ENCODE measurements at regions not wholly inside any gene's neighbourhood (a gene's known extent, or its start where the extent isn't known, plus 50 kb on each side); places are given as distances from the start of the nearest gene placed in this dataset.

DNA sequence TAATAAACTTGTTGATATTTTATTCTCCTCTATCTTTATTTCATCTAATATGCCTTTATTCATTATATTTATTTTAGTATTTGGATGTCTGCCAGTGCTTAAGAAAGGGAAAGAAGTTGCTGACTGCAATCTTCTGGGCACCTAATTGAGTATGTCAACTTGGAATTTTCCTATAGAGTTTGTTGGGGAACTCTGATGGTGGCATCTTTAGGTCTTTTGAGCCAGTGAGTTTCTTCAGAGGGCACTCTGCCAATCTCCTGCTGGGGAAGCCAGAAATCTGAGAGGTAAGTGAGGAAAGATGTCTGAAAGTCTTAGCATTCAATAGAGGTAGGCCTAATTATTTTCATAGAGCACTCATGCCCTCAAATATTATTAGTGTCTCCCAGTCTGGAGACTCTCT is 475.0 kb downstream of the GABRG1 start:
- no peak for TF ChIP-seq POLR2A (IDR thresholded peaks at IDR 0.05; ENCODE audit: low read length)
- TF ChIP-seq GATA1 (IDR thresholded peaks at IDR 0.05; ENCODE audit: low read depth, low read length): no peak
